OCI-LY3 (cell line): ENCODE measurements at regions not wholly inside any gene's neighbourhood (a gene's known extent, or its start where the extent isn't known, plus 50 kb on each side); places are given as distances from the start of the nearest gene placed in this dataset.

Experiments
- EZH2phosphoT487 ChIP-seq: fragments of 200-600 bp; shearing (Covaris generic); IDR thresholded peaks from 2 replicates; pipeline ENCODE4 v1.6.1; 2018; ENCODE audit warnings: antibody characterized with exemption, mixed run types, low read depth
- TF ChIP-seq, protein P1 (sequence below): fragments of 200-600, 300-600 bp; sonication (generic); IDR thresholded peaks from 2 replicates; pipeline ENCODE4 v1.5.1; 2014; ENCODE audit warnings: antibody characterized with exemption, low read length, low read depth

DNA sequence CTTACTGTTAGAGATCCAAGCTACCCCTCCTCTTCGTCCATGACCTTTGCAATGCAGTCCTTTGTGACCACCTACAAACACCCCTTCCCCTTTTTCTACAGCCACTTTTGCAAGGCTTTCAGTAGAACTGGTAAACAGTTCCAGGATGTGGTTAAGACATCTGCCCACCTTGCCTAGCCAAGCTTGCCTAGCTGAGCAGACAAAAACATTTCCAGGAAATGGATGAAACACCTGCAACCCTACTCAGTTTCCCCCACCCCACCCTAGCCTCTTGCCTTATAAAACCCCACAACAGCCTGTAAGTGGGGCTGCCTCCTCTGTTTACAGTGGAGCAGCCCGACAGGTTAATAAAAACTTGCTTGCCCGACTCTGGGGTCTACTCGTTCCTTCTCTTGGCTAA is 133.8 kb downstream of the ZC4H2 start:
- TF ChIP-seq, protein P1, sequence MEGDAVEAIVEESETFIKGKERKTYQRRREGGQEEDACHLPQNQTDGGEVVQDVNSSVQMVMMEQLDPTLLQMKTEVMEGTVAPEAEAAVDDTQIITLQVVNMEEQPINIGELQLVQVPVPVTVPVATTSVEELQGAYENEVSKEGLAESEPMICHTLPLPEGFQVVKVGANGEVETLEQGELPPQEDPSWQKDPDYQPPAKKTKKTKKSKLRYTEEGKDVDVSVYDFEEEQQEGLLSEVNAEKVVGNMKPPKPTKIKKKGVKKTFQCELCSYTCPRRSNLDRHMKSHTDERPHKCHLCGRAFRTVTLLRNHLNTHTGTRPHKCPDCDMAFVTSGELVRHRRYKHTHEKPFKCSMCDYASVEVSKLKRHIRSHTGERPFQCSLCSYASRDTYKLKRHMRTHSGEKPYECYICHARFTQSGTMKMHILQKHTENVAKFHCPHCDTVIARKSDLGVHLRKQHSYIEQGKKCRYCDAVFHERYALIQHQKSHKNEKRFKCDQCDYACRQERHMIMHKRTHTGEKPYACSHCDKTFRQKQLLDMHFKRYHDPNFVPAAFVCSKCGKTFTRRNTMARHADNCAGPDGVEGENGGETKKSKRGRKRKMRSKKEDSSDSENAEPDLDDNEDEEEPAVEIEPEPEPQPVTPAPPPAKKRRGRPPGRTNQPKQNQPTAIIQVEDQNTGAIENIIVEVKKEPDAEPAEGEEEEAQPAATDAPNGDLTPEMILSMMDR, result no peak
- TF ChIP-seq EZH2phosphoT487, result no peak
